ENCODE measurements at regions not wholly inside any gene's neighbourhood (a gene's known extent, or its start where the extent isn't known, plus 50 kb on each side); places are given as distances from the start of the nearest gene placed in this dataset.

- Histone ChIP-seq H3K36me3 (ENCODE audit: insufficient read depth) (no peaks in the 10 kb centered on the region), H3K27ac (ENCODE audit: low read depth) (no peak overlapping the region), H3K4me3 (no peak overlapping the region), H4K20me1 (replicated peaks; ENCODE audit: insufficient read depth) (no peaks in the 10 kb centered on the region), H2AFZ (no peak overlapping the region), H3F3A (replicated peaks; ENCODE audit: low read depth) (peaks cover 8% of the 10 kb centered on the region; the same call in 1 of the 2 replicates), H3K4me2 (no peak overlapping the region), H3K9me2 (ENCODE audit: insufficient read depth) (no peaks in the 10 kb centered on the region), H3K4me1 (ENCODE audit: insufficient read depth) (no peaks in the 10 kb centered on the region), H3K79me2 (replicated peaks; ENCODE audit: insufficient read depth) (no peaks in the 10 kb centered on the region), H3K27me3 (ENCODE audit: insufficient read depth) (no peaks in the 10 kb centered on the region)
- H3K9me3 Mint-ChIP-seq = peaks cover 98% of the 10 kb centered on the region
- H3K27me3 Mint-ChIP-seq (ENCODE audit: insufficient read depth, low read depth, poor library complexity) = peaks cover 6% of the 10 kb centered on the region
- peaks cover 33% of the 10 kb centered on the region; the same call in 2 of the 3 replicates for H3K36me3 Mint-ChIP-seq (ENCODE audit: low read depth)
- TF ChIP-seq EZH2phosphoT487 (IDR thresholded peaks at IDR 0.05; ENCODE audit: unreplicated experiment) (no peak), POLR2AphosphoS5 (IDR thresholded peaks at IDR 0.05; ENCODE audit: low read depth) (no peak), ETS1 (IDR thresholded peaks at IDR 0.05) (no peak), ZNF114 (CRISPR knock-in tag; IDR thresholded peaks at IDR 0.05) (no peak)
- TF ChIP-seq, protein P1, sequence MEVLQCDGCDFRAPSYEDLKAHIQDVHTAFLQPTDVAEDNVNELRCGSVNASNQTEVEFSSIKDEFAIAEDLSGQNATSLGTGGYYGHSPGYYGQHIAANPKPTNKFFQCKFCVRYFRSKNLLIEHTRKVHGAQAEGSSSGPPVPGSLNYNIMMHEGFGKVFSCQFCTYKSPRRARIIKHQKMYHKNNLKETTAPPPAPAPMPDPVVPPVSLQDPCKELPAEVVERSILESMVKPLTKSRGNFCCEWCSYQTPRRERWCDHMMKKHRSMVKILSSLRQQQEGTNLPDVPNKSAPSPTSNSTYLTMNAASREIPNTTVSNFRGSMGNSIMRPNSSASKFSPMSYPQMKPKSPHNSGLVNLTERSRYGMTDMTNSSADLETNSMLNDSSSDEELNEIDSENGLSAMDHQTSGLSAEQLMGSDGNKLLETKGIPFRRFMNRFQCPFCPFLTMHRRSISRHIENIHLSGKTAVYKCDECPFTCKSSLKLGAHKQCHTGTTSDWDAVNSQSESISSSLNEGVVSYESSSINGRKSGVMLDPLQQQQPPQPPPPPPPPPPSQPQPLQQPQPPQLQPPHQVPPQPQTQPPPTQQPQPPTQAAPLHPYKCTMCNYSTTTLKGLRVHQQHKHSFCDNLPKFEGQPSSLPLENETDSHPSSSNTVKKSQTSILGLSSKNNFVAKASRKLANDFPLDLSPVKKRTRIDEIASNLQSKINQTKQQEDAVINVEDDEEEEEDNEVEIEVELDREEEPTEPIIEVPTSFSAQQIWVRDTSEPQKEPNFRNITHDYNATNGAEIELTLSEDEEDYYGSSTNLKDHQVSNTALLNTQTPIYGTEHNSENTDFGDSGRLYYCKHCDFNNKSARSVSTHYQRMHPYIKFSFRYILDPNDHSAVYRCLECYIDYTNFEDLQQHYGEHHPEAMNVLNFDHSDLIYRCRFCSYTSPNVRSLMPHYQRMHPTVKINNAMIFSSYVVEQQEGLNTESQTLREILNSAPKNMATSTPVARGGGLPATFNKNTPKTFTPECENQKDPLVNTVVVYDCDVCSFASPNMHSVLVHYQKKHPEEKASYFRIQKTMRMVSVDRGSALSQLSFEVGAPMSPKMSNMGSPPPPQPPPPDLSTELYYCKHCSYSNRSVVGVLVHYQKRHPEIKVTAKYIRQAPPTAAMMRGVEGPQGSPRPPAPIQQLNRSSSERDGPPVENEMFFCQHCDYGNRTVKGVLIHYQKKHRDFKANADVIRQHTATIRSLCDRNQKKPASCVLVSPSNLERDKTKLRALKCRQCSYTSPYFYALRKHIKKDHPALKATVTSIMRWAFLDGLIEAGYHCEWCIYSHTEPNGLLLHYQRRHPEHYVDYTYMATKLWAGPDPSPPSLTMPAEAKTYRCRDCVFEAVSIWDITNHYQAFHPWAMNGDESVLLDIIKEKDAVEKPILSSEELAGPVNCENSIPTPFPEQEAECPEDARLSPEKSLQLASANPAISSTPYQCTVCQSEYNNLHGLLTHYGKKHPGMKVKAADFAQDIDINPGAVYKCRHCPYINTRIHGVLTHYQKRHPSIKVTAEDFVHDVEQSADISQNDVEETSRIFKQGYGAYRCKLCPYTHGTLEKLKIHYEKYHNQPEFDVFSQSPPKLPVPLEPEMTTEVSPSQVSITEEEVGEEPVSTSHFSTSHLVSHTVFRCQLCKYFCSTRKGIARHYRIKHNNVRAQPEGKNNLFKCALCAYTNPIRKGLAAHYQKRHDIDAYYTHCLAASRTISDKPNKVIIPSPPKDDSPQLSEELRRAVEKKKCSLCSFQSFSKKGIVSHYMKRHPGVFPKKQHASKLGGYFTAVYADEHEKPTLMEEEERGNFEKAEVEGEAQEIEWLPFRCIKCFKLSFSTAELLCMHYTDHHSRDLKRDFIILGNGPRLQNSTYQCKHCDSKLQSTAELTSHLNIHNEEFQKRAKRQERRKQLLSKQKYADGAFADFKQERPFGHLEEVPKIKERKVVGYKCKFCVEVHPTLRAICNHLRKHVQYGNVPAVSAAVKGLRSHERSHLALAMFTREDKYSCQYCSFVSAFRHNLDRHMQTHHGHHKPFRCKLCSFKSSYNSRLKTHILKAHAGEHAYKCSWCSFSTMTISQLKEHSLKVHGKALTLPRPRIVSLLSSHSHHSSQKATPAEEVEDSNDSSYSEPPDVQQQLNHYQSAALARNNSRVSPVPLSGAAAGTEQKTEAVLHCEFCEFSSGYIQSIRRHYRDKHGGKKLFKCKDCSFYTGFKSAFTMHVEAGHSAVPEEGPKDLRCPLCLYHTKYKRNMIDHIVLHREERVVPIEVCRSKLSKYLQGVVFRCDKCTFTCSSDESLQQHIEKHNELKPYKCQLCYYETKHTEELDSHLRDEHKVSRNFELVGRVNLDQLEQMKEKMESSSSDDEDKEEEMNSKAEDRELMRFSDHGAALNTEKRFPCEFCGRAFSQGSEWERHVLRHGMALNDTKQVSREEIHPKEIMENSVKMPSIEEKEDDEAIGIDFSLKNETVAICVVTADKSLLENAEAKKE (CRISPR knock-in tag; IDR thresholded peaks at IDR 0.05) = no peak
- DNase-seq (ENCODE audit: low spot score) = no peak
- H3K4me1 Mint-ChIP-seq = no peaks in the 10 kb centered on the region
- no peak for ATAC-seq
- no peak overlapping the region for H3K27ac Mint-ChIP-seq
- no peak overlapping the region for H3K4me3 Mint-ChIP-seq
Observed at GRCh38 chr7:67450171-67450570, 453.5 kb downstream of the TYW1 start.

- Histone ChIP-seq H3K79me2 (replicated peaks; ENCODE audit: insufficient read depth) (no peaks in the 10 kb centered on the region), H2AFZ (no peak overlapping the region), H3K27ac (ENCODE audit: low read depth) (no peak overlapping the region), H3K4me3 (no peak overlapping the region), H3K27me3 (ENCODE audit: insufficient read depth) (no peaks in the 10 kb centered on the region), H4K20me1 (replicated peaks; ENCODE audit: insufficient read depth) (no peaks in the 10 kb centered on the region), H3K4me2 (no peak overlapping the region), H3K4me1 (ENCODE audit: insufficient read depth) (no peaks in the 10 kb centered on the region), H3K9me2 (ENCODE audit: insufficient read depth) (no peaks in the 10 kb centered on the region), H3K36me3 (ENCODE audit: insufficient read depth) (no peaks in the 10 kb centered on the region), H3F3A (replicated peaks; ENCODE audit: low read depth) (peaks cover 8% of the 10 kb centered on the region; the same call in 1 of the 2 replicates)
- DNase-seq (ENCODE audit: low spot score) = no peak
- H3K4me1 Mint-ChIP-seq = no peaks in the 10 kb centered on the region
- no peak overlapping the region for H3K4me3 Mint-ChIP-seq
- peaks cover 99% of the 10 kb centered on the region for H3K9me3 Mint-ChIP-seq
- ATAC-seq = no peak
- H3K36me3 Mint-ChIP-seq (ENCODE audit: low read depth) = peaks cover 33% of the 10 kb centered on the region
- no peak overlapping the region for H3K27ac Mint-ChIP-seq
- H3K27me3 Mint-ChIP-seq (ENCODE audit: insufficient read depth, low read depth, poor library complexity) = peaks cover 8% of the 10 kb centered on the region
- TF ChIP-seq EZH2 (IDR thresholded peaks at IDR 0.05; ENCODE audit: low read depth, unreplicated experiment) (no peak), EZH2phosphoT487 (IDR thresholded peaks at IDR 0.05; ENCODE audit: unreplicated experiment) (no peak), ZNF331 (CRISPR knock-in tag; IDR thresholded peaks at IDR 0.05; ENCODE audit: low read depth) (no peak), REST (IDR thresholded peaks at IDR 0.05; ENCODE audit: unreplicated experiment) (no peak), NANOG (IDR thresholded peaks at IDR 0.05; ENCODE audit: borderline replicate concordance) (no peak)
Observed at GRCh38 chr7:67451306-67451705, 454.7 kb downstream of the TYW1 start.
